Progenitor cell of endocrine pancreas (in vitro differentiated cells): ENCODE measurements at regions not wholly inside any gene's neighbourhood (a gene's known extent, or its start where the extent isn't known, plus 50 kb on each side); places are given as distances from the start of the nearest gene placed in this dataset.

Source experiments
- DNase-seq: peaks from one replicate; pipeline ENCODE4 v3.0.0; 2021; ENCODE audit warnings: low spot score; ENCODE audit not compliant: unreplicated experiment
- H3K27ac Mint-ChIP-seq: 2 replicates; pipeline ENCODE4 v1.8.0; 2021; ENCODE audit warnings: mild to moderate bottlenecking, moderate library complexity, mixed read lengths
- H3K27me3 Mint-ChIP-seq: 2 replicates; pipeline ENCODE4 v1.8.0; 2021; ENCODE audit warnings: mixed read lengths
- H3K36me3 Mint-ChIP-seq: 2 replicates; pipeline ENCODE4 v1.8.0; 2022; ENCODE audit warnings: mixed read lengths; ENCODE audit not compliant: insufficient read depth
- H3K4me1 Mint-ChIP-seq: 2 replicates; pipeline ENCODE4 v1.8.0; 2021; ENCODE audit warnings: low read depth, mixed read lengths
- H3K4me3 Mint-ChIP-seq: 2 replicates; pipeline ENCODE4 v1.8.0; 2021; ENCODE audit warnings: low read depth, mild to moderate bottlenecking, moderate library complexity, mixed read lengths
- H3K9me3 Mint-ChIP-seq: 2 replicates; pipeline ENCODE4 v1.8.0; 2021; ENCODE audit warnings: low read depth, mixed read lengths
- CTCF ChIP-seq: fragments of 200-600 bp; sonication (generic); IDR thresholded peaks from one replicate; pipeline ENCODE4 v1.5.0; 2021; ENCODE audit warnings: antibody characterized with exemption, mild to moderate bottlenecking; ENCODE audit not compliant: unreplicated experiment

DNA sequence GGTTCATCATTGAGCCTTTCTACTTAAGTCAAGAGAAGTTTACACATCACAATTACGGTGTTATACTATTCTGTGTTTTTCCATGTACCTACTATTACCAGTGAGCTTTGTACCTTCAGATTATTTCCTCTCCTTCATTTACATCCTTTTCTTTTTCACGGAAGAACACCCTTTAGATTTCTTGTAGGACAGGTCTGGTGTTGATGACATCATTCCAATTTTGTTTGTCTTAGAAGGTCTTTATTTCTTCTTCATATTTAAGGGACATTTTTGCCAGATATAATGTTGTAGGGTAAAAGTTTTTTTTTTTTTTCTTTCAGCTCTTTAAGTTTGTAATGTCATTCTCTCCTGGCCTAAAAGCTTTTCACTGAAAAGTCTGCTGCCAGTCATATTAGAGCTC lies 637.1 kb upstream of the RIOK2 start:
- peaks cover 6% of the 10 kb centered on the region for H3K9me3 Mint-ChIP-seq
- no peaks in the 10 kb centered on the region for H3K27me3 Mint-ChIP-seq
- H3K27ac Mint-ChIP-seq, result no peak overlapping the region
- no peak for TF ChIP-seq CTCF
- H3K36me3 Mint-ChIP-seq, result no peaks in the 10 kb centered on the region
- no peaks in the 10 kb centered on the region for H3K4me1 Mint-ChIP-seq
- DNase-seq, result no peak
- no peak overlapping the region for H3K4me3 Mint-ChIP-seq

DNA sequence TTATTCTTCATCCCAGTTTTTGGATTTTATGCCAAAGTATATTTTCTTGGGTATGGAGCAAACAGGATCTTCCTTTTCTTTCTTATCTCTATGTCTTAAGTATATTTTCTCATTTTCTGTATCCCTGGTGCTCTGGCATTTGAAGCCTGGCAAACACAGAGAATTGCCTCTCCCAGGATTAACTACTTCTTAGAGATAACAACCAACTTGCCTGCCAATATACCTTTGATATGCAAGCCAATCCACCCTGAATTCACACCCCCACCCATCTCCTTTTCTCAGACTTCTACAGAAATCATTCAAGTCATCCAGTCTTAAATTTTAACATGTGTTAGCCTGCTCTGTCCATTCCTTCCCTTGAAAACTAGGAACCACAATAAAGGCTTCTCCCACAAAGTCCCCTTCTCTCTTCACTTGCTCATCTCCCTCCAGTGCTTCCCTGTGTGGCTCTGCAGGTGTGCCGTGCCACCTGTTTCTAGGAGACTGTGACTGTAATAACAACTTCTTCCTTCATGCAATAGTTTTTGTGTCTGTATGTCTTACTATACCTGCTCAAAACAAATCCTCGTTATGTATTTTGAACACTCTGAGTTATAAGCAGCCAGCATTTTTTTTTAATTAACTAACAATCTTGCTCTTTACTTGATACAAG lies 649.7 kb upstream of the RIOK2 start:
- Mint-ChIP-seq H3K27ac (no peak overlapping the region), H3K4me3 (no peak overlapping the region)

DNA sequence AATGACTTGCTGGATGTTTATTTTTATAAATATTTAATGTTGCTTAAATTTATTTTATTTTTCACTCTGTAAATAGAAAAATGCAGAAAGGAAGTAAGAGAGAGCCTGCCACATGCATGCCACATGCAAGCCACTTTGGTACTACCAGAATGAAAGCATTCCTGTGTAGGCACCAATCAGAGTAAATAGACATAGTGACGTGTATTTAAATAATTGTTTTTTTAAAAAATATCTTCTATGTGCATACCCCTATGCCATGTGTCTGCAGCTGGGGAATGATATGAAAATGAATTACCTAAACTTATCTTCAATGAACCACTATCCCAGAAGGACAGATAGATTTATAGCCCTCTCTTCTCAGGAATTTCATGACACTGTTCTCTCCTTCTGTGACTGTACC lies 651.5 kb upstream of the RIOK2 start:
- H3K9me3 Mint-ChIP-seq, result no peaks in the 10 kb centered on the region
- H3K27ac Mint-ChIP-seq, result no peak overlapping the region
- no peak overlapping the region for H3K4me3 Mint-ChIP-seq

More for the DNA sequence above, 649.7 kb upstream of the RIOK2 start:
- no peak for DNase-seq
- Mint-ChIP-seq H3K9me3 (no peaks in the 10 kb centered on the region), H3K27me3 (no peaks in the 10 kb centered on the region), H3K36me3 (no peaks in the 10 kb centered on the region), H3K4me1 (no peaks in the 10 kb centered on the region)
- TF ChIP-seq CTCF, result no peak

DNA sequence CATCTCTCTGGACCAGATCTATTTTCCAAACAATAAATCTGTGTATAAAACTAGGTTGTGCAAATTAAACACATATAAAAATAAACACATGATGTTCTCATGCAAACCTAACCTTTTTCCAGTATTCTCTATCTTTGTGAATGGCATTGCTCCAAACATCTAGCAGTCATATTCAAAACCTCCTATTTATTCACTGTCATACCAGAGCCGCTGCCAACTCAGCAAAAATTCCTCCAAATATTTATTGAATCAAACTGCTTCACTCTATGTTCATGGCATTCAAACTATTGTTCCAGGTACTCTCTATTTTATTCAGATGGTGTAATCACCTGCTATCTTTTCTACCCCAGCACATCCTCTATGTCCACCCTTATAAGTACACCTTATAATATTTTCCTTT lies 652.1 kb upstream of the RIOK2 start:
- DNase-seq, result no peak
- TF ChIP-seq CTCF, result no peak
- Mint-ChIP-seq H3K36me3 (no peaks in the 10 kb centered on the region), H3K27me3 (no peaks in the 10 kb centered on the region), H3K4me1 (no peaks in the 10 kb centered on the region), H3K9me3 (no peaks in the 10 kb centered on the region), H3K4me3 (no peak overlapping the region), H3K27ac (no peak overlapping the region)

More for the DNA sequence above, 651.5 kb upstream of the RIOK2 start:
- no peaks in the 10 kb centered on the region for H3K27me3 Mint-ChIP-seq
- no peaks in the 10 kb centered on the region for H3K4me1 Mint-ChIP-seq
- no peak for TF ChIP-seq CTCF
- DNase-seq, result no peak
- no peaks in the 10 kb centered on the region for H3K36me3 Mint-ChIP-seq

DNA sequence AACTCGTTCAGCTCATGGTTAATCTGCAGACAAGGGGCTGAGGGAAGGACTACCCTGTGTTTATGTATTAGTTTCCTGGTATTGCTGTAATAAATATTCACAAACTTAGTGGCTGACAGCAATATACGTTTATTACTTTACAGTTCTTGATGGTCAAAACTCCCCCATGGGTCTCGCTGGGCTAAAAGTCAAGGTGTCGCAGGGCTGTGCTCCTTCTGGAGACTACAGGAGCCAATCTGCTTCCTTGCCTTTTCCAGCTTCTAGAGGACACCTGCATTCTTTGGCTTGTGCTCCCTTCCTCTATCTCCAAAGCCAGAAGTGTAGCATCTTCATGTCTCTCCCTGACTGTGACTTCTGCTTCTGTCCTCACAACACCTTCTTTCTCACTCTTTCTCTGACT lies 653.8 kb upstream of the RIOK2 start:
- no peak for TF ChIP-seq CTCF
- Mint-ChIP-seq H3K36me3 (no peaks in the 10 kb centered on the region), H3K4me3 (no peak overlapping the region), H3K4me1 (no peaks in the 10 kb centered on the region), H3K9me3 (no peaks in the 10 kb centered on the region), H3K27ac (no peak overlapping the region), H3K27me3 (no peaks in the 10 kb centered on the region)
- DNase-seq, result no peak
